Heart left ventricle (tissue), 13 donors: ENCODE measurements at regions not wholly inside any gene's neighbourhood (a gene's known extent, or its start where the extent isn't known, plus 50 kb on each side); places are given as distances from the start of the nearest gene placed in this dataset.

ENCODE experiments used
- CTCF ChIP-seq, 12 donors: fragments of 200-600 bp; sonication (generic) in 4 of 12; IDR thresholded peaks; one replicate each; pipeline versions ENCODE4 v1.5.0 to v1.8.0; 2018 to 2022; ENCODE audit warnings: antibody characterized with exemption in 12 of 12, mild to moderate bottlenecking in 5 of 12
- POLR2A ChIP-seq, 2 donors: fragments of 450-650 bp; IDR thresholded peaks; one replicate each; pipeline ENCODE4 v1.6.1; 2017; ENCODE audit warnings: antibody characterized with exemption in 2 of 2, mild to moderate bottlenecking in 2 of 2, moderate library complexity in 2 of 2
- donor health status: ischemic (EF 13 %, LVEDD 7.1; RV severe dilation, severe dysfunction).
- donor health status: DM: no; HTN: yes; CAD: no.
- donor health status: DM: no; HTN: no; CAD: no.
- donor health status: ischemic (EF 25% LVEDD 6.9; RV normal size, moderate dysfunction).
- donor health status: ischemic (EF 25% LVEDD 5.7; RV mildly dilated, moderate dysfunction).
- donor health status: ischemic (EF 35%, LVEDD 5.7; RV mildly dilated, moderate dysfunction).
- donor health status: nonischemic (EF 11% LVEDD 7.7; RV severe dilation, severe dysfunction).
- donor health status: DM: yes; HTN: yes; CAD: no.
- donor health status: PGD.
- donor health status: ischemic (EF 29% LVEDD 5.4; RV normal size, mild dysfunction).
- donor health status: nonischemic (EF 23%, LVEDD 6.1; RV moderate dilation, normal function).

- TF ChIP-seq CTCF (IDR thresholded peaks at IDR 0.05) (peak in 1 of 12 donors; percentile 7), POLR2A (IDR thresholded peaks at IDR 0.05) (no peak)
Measured at GRCh38 chr4:62359441-62360155, 1159.5 kb downstream of the ADGRL3 start.
